LNCaP clone FGC (cell line): ENCODE measurements at regions not wholly inside any gene's neighbourhood (a gene's known extent, or its start where the extent isn't known, plus 50 kb on each side); places are given as distances from the start of the nearest gene placed in this dataset.

Source experiments
- DNase-seq: peaks from one replicate; pipeline ENCODE4 v3.0.0-alpha.2; 2011; ENCODE audit warnings: low read depth
- H3K4me3 ChIP-seq: 2 replicates; pipeline ENCODE4 v1.5.1; 2011; ENCODE audit warnings: mild to moderate bottlenecking, low read depth, low read length, control low read depth
- CTCF ChIP-seq: IDR thresholded peaks from 2 replicates; pipeline ENCODE4 v1.5.1; 2012; ENCODE audit warnings: mild to moderate bottlenecking; ENCODE audit not compliant: control insufficient read depth, insufficient read depth; ENCODE audit errors: extremely low read depth

DNA sequence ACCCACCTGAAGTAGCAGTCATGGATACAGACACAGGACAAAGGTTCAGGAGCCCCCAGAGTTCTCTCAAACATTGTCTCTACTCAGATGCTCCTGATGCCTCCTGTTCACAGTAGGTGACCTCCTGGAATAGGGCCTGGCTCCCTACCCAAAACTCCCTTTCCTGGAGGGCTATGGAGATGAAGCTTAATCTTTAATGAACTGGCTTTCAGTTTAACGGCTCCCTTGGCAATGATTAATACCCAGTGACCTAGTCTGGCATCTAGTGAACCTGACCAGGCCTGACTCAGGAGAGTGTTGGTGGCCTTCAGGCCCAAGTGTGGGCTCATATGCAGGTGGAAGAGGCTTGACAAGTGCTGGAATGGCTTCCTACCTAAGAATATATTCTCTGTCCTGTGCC lies 65.2 kb upstream of the TRABD2B start:
- DNase-seq: no peak
- no peak overlapping the region for H3K4me3 ChIP-seq
- no peak for TF ChIP-seq CTCF

DNA sequence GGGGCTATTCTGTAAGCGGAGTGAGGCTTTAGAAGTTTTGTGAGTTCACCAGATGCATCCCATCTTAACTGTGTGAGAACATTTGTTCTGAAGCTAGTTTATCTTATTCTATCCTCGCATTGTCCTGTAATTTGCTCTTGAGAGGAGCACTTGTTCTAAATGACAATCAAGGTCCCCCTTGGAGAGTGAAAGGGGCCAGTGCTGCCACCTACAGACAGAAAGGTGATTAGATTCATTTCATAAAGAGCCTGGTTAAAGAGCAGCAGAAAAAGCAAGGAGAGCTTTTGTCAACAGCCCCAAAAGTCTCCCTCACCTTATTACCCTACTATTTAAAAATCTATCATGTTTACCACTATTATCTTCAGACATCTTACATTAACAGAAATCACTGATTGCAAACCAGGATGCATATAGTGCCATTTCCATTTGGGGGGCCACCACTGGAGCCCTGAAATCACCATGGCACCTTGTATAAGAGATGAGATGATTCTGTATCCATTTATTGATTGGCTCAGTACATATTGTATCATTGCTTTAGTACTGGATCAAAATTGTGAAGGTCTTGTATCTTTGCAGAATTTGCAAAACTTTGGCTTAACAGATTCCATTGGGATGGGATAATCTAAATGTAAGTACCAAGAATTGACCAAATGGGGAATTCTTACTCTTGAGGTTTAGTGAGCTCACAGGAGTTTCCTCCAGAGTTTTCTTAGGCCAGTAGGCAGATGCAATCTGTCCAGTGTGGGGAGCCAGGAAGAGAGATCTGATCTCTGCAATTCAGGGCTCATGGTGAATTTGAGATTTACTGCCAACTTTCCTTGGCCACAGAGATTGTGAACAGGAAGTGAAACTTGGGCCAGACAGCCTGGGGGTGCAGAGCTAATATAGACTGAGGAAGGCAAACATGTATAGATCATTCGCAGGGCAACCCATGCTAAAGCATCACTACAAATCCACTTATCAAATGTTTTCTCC lies 64.3 kb upstream of the TRABD2B start:
- peak; percentile 28 for DNase-seq
- H3K4me3 ChIP-seq: no peak overlapping the region
- TF ChIP-seq CTCF: peak; percentile 72

- DNase-seq: no peak
- H3K4me3 ChIP-seq: no peak overlapping the region
- TF ChIP-seq CTCF: no peak
Measured at GRCh38 chr1:48059289-48059688, 62.1 kb upstream of the TRABD2B start.

- no peak for DNase-seq
- H3K4me3 ChIP-seq: no peak overlapping the region
- no peak for TF ChIP-seq CTCF
Measured at GRCh38 chr1:48058135-48059025, 61.2 kb upstream of the TRABD2B start.

- TF ChIP-seq CTCF: no peak
- H3K4me3 ChIP-seq: no peak overlapping the region
- no peak for DNase-seq
Measured at GRCh38 chr1:48057249-48057648, 60.1 kb upstream of the TRABD2B start.

GRCh38 chr1:48055876-48056764 lies 58.9 kb upstream of the TRABD2B start:
- H3K4me3 ChIP-seq: no peak overlapping the region
- DNase-seq: no peak
- TF ChIP-seq CTCF: no peak
